HL-60 (cell line): ENCODE measurements at regions not wholly inside any gene's neighbourhood (a gene's known extent, or its start where the extent isn't known, plus 50 kb on each side); places are given as distances from the start of the nearest gene placed in this dataset.

Source experiments
- CTCF ChIP-seq: IDR thresholded peaks from one replicate; pipeline ENCODE4 v1.5.1; 2011; ENCODE audit warnings: low read length, control low read depth, inconsistent platforms; ENCODE audit not compliant: insufficient read depth
- GABPA ChIP-seq: IDR thresholded peaks from 2 replicates; pipeline ENCODE4 v1.6.1; 2012; ENCODE audit warnings: low read depth
- POLR2AphosphoS5 ChIP-seq: IDR thresholded peaks from 2 replicates; pipeline ENCODE4 v1.6.1; 2012; ENCODE audit warnings: low read depth
- REST ChIP-seq: IDR thresholded peaks from 2 replicates; pipeline ENCODE4 v1.6.1; 2012; ENCODE audit warnings: low read depth; ENCODE audit not compliant: insufficient replicate concordance
- SPI1 ChIP-seq: IDR thresholded peaks from 2 replicates; pipeline ENCODE4 v1.6.1; 2012; ENCODE audit warnings: low read depth, mild to moderate bottlenecking, borderline replicate concordance

- no peak for TF ChIP-seq CTCF
- no peak for TF ChIP-seq POLR2AphosphoS5
- no peak for TF ChIP-seq REST
- TF ChIP-seq GABPA = no peak
- no peak for TF ChIP-seq SPI1
Observed at GRCh38 chr6:55016261-55016660, 158.1 kb upstream of the HCRTR2 start.
